HEK293 (cell line): ENCODE measurements at regions not wholly inside any gene's neighbourhood (a gene's known extent, or its start where the extent isn't known, plus 50 kb on each side); places are given as distances from the start of the nearest gene placed in this dataset.

Experiments used
- CTCF ChIA-PET: fragments of 350-600 bp; formaldehyde crosslinking; extraction: SDS; loops from one replicate; lab custom pipeline; 2021; ENCODE audit warnings: antibody characterized with exemption; lab: Yijun Ruan, JAX
- POLR2A ChIA-PET: fragments of 300-600 bp; formaldehyde crosslinking; extraction: SDS; loops from one replicate; lab custom pipeline; 2020; ENCODE audit warnings: antibody characterized with exemption, inconsistent platforms; lab: Yijun Ruan, JAX
- H3K27ac ChIP-seq: fragments of 200-500 bp; sonication (Bioruptor generic); 2 replicates; pipeline ENCODE4 v1.5.1; 2014; ENCODE audit warnings: low read depth, low read length, control low read depth, inconsistent platforms; ENCODE audit errors: extremely low read depth
- H3K36me3 ChIP-seq, 2 experiments: fragments of 200-500 bp in 1 of 2; sonication (Bioruptor generic) in 1 of 2; 1 replicate in 1 of 2; 2 replicates in 1 of 2; pipeline ENCODE4 v1.5.1; 2014 to 2017; ENCODE audit warnings: inconsistent platforms in 2 of 2, low read length in 2 of 2; ENCODE audit not compliant: control insufficient read depth in 2 of 2, insufficient read depth in 1 of 2
- H3K4me1 ChIP-seq: fragments of 200-500 bp; sonication (Bioruptor generic); 2 replicates; pipeline ENCODE4 v1.5.1; 2014; ENCODE audit warnings: mild to moderate bottlenecking, low read length, inconsistent platforms; ENCODE audit not compliant: control insufficient read depth, insufficient read depth
- H3K4me3 ChIP-seq: 2 replicates; pipeline ENCODE4 v1.5.1; 2011; ENCODE audit warnings: low read depth, mild to moderate bottlenecking, control low read depth, low read length, moderate library complexity
- H3K9me3 ChIP-seq: fragments of 200-500 bp; sonication (Bioruptor generic); 2 replicates; pipeline ENCODE4 v1.5.1; 2014; ENCODE audit warnings: low read depth, low read length, inconsistent platforms; ENCODE audit not compliant: control insufficient read depth, insufficient read depth
- AEBP2 ChIP-seq: fragments of 450-650 bp; formaldehyde crosslinking; IDR thresholded peaks from 2 replicates; pipeline ENCODE4 v1.5.1; 2016; ENCODE audit warnings: missing biosample characterization, missing genetic modification characterization, borderline replicate concordance
- FEZF1 ChIP-seq: fragments of 450-650 bp; formaldehyde crosslinking; IDR thresholded peaks from 2 replicates; pipeline ENCODE4 v1.5.1; 2016; ENCODE audit warnings: missing biosample characterization, missing genetic modification characterization
- GLIS2 ChIP-seq: fragments of 450-650 bp; formaldehyde crosslinking; IDR thresholded peaks from 2 replicates; pipeline ENCODE4 v1.5.1; 2016; ENCODE audit warnings: missing biosample characterization, missing genetic modification characterization
- MEIS1 ChIP-seq: sonication (generic); formaldehyde crosslinking; IDR thresholded peaks from 2 replicates; pipeline ENCODE4 v1.8.1; 2022; ENCODE audit warnings: missing genetic modification reagents, mild to moderate bottlenecking, borderline replicate concordance
- PBX3 ChIP-seq: sonication (generic); formaldehyde crosslinking; IDR thresholded peaks from 2 replicates; pipeline ENCODE4 v1.8.1; 2022; ENCODE audit warnings: mild to moderate bottlenecking, moderate library complexity, missing genetic modification reagents
- PRDM10 ChIP-seq: fragments of 450-650 bp; formaldehyde crosslinking; IDR thresholded peaks from 2 replicates; pipeline ENCODE4 v1.5.1; 2016; ENCODE audit warnings: missing biosample characterization, missing genetic modification characterization
- SCRT1 ChIP-seq: fragments of 450-650 bp; formaldehyde crosslinking; IDR thresholded peaks from 2 replicates; pipeline ENCODE4 v1.5.1; 2016; ENCODE audit warnings: missing biosample characterization, missing genetic modification characterization, borderline replicate concordance
- SETDB1 ChIP-seq: IDR thresholded peaks from one replicate; pipeline ENCODE4 v1.6.1; 2017; ENCODE audit warnings: mild to moderate bottlenecking, low read length, moderate library complexity, mixed read lengths; ENCODE audit not compliant: insufficient read length
- TRIM28 ChIP-seq: IDR thresholded peaks from 2 replicates; pipeline ENCODE4 v1.6.1; 2011; ENCODE audit warnings: low read length, control low read depth, borderline replicate concordance
- WT1 ChIP-seq: fragments of 450-650 bp; formaldehyde crosslinking; IDR thresholded peaks from 2 replicates; pipeline ENCODE4 v1.5.1; 2016; ENCODE audit warnings: missing biosample characterization, missing genetic modification characterization
- ZNF169 ChIP-seq: fragments of 450-650 bp; formaldehyde crosslinking; IDR thresholded peaks from 2 replicates; pipeline ENCODE4 v1.5.1; 2016; ENCODE audit warnings: missing biosample characterization, missing genetic modification characterization
- ZNF174 ChIP-seq: fragments of 450-650 bp; formaldehyde crosslinking; IDR thresholded peaks from 2 replicates; pipeline ENCODE4 v1.5.0; 2017; ENCODE audit warnings: missing biosample characterization, mild to moderate bottlenecking, missing genetic modification characterization
- ZNF2 ChIP-seq: fragments of 450-650 bp; formaldehyde crosslinking; IDR thresholded peaks from 2 replicates; pipeline ENCODE4 v1.5.1; 2016; ENCODE audit warnings: missing biosample characterization, missing genetic modification characterization
- ZNF223 ChIP-seq: fragments of 450-650 bp; formaldehyde crosslinking; IDR thresholded peaks from 2 replicates; pipeline ENCODE4 v1.5.1; 2016; ENCODE audit warnings: missing biosample characterization, missing genetic modification characterization
- ZNF341 ChIP-seq: fragments of 450-650 bp; formaldehyde crosslinking; IDR thresholded peaks from 2 replicates; pipeline ENCODE4; 2016; ENCODE audit warnings: low read depth, missing biosample characterization, missing genetic modification characterization
- ZNF37A ChIP-seq: fragments of 450-650 bp; IDR thresholded peaks from 2 replicates; pipeline ENCODE4 v1.5.1; 2018; ENCODE audit warnings: missing biosample characterization, missing genetic modification characterization
- ZNF449 ChIP-seq: fragments of 450-650 bp; formaldehyde crosslinking; IDR thresholded peaks from 2 replicates; pipeline ENCODE4 v1.5.1; 2017; ENCODE audit warnings: missing biosample characterization, mild to moderate bottlenecking, missing genetic modification characterization, moderate library complexity
- ZNF501 ChIP-seq: fragments of 450-650 bp; formaldehyde crosslinking; IDR thresholded peaks from 2 replicates; pipeline ENCODE4 v1.5.1; 2016; ENCODE audit warnings: missing biosample characterization, missing genetic modification characterization
- ZNF658 ChIP-seq: fragments of 450-650 bp; formaldehyde crosslinking; IDR thresholded peaks from 2 replicates; pipeline ENCODE4; 2016; ENCODE audit warnings: missing biosample characterization, missing genetic modification characterization
- ZNF830 ChIP-seq: fragments of 450-650 bp; IDR thresholded peaks from 2 replicates; pipeline ENCODE4 v1.5.0; 2018; ENCODE audit warnings: missing biosample characterization, missing genetic modification characterization, low read depth, mild to moderate bottlenecking, moderate library complexity
- ZNF837 ChIP-seq: fragments of 450-650 bp; formaldehyde crosslinking; IDR thresholded peaks from 2 replicates; pipeline ENCODE4 v1.5.1; 2016; ENCODE audit warnings: missing biosample characterization, missing genetic modification characterization
- ZSCAN4 ChIP-seq: fragments of 450-650 bp; formaldehyde crosslinking; IDR thresholded peaks from 2 replicates; pipeline ENCODE4 v1.5.1; 2017; ENCODE audit warnings: missing biosample characterization, missing genetic modification characterization
- ZSCAN5A ChIP-seq: fragments of 450-650 bp; formaldehyde crosslinking; IDR thresholded peaks from 2 replicates; pipeline ENCODE4 v1.5.1; 2016; ENCODE audit warnings: missing biosample characterization, missing genetic modification characterization

GRCh38 chr4:85221606-85222005 lies 253.3 kb upstream of the ARHGAP24 start:
- Histone ChIP-seq H3K36me3 (no peaks in the 10 kb centered on the region), H3K27ac (no peak overlapping the region), H3K9me3 (no peaks in the 10 kb centered on the region), H3K4me1 (no peaks in the 10 kb centered on the region), H3K4me3 (no peak overlapping the region)
- TF ChIP-seq AEBP2 (tag by site-specific recombination): no peak
- no peak for TF ChIP-seq ZNF37A (tag by site-specific recombination)
- no peak for TF ChIP-seq ZNF223
- TF ChIP-seq ZNF169 (tag by site-specific recombination): no peak
- TF ChIP-seq MEIS1 (CRISPR knock-in tag): no peak
- no peak for TF ChIP-seq ZNF830 (tag by site-specific recombination)
- TF ChIP-seq SETDB1: no peak
- no peak for TF ChIP-seq ZNF837 (tag by site-specific recombination)
- TF ChIP-seq PBX3 (CRISPR knock-in tag): no peak
- TF ChIP-seq TRIM28: no peak
- no peak for TF ChIP-seq ZNF341 (tag by site-specific recombination)
- ChIA-PET POLR2A (no interaction called here), CTCF (no interaction called here)

- Histone ChIP-seq H3K4me1 (no peaks in the 10 kb centered on the region), H3K4me3 (no peak overlapping the region), H3K36me3 (no peaks in the 10 kb centered on the region), H3K27ac (no peak overlapping the region), H3K9me3 (no peaks in the 10 kb centered on the region)
- ChIA-PET POLR2A (no interaction called here), CTCF (interaction anchor here (1.1 kb wide), 1 partner anchor 574 kb away, joined by 4 read pairs; no protein-coding TSS in a partner anchor)
- no peak for TF ChIP-seq ZNF449 (tag by site-specific recombination)
- TF ChIP-seq ZNF501 (tag by site-specific recombination): no peak
- TF ChIP-seq SCRT1: no peak
- TF ChIP-seq GLIS2 (tag by site-specific recombination): no peak
- TF ChIP-seq FEZF1 (tag by site-specific recombination): no peak
- no peak for TF ChIP-seq PBX3 (CRISPR knock-in tag)
- no peak for TF ChIP-seq WT1 (tag by site-specific recombination)
- no peak for TF ChIP-seq ZNF174
- no peak for TF ChIP-seq ZNF658 (tag by site-specific recombination)
- TF ChIP-seq ZSCAN4: no peak
- no peak for TF ChIP-seq ZSCAN5A (tag by site-specific recombination)
- no peak for TF ChIP-seq PRDM10
- TF ChIP-seq ZNF2 (tag by site-specific recombination): no peak
Measured at GRCh38 chr4:85222561-85222960, 252.4 kb upstream of the ARHGAP24 start.
